ENCODE measurements at regions not wholly inside any gene's neighbourhood (a gene's known extent, or its start where the extent isn't known, plus 50 kb on each side); places are given as distances from the start of the nearest gene placed in this dataset.

DNA sequence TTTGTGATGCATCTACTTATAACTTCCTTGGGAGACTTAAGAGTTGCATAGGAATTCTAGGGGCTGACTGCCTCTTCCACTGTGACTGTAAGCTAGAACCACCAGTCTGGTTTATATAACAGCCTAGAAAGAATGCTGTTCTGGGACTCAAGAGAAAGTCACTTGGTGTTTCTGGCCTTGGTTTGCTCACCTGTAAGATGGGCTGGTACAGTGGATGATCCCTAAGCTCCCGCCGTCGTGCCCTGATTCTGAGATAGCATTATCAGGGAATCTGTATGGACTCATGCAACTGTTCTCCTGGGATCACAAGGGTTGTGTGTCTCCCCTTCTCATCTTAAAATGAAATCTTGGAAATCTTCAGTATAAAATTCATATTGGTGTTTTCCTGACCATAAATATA, 100.6 kb downstream of the LYZL1 start:
- CTCF ChIA-PET = interaction anchor here (1.0 to 2.3 kb wide), 5 partner anchors 10 to 59 kb away, joined by 3 to 8 read pairs (median 5); no protein-coding TSS in a partner anchor
- no peak for DNase-seq (ENCODE audit: extremely low spot score)
- POLR2A ChIA-PET = no interaction called here
- TF ChIP-seq, protein P1, sequence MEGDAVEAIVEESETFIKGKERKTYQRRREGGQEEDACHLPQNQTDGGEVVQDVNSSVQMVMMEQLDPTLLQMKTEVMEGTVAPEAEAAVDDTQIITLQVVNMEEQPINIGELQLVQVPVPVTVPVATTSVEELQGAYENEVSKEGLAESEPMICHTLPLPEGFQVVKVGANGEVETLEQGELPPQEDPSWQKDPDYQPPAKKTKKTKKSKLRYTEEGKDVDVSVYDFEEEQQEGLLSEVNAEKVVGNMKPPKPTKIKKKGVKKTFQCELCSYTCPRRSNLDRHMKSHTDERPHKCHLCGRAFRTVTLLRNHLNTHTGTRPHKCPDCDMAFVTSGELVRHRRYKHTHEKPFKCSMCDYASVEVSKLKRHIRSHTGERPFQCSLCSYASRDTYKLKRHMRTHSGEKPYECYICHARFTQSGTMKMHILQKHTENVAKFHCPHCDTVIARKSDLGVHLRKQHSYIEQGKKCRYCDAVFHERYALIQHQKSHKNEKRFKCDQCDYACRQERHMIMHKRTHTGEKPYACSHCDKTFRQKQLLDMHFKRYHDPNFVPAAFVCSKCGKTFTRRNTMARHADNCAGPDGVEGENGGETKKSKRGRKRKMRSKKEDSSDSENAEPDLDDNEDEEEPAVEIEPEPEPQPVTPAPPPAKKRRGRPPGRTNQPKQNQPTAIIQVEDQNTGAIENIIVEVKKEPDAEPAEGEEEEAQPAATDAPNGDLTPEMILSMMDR (IDR thresholded peaks at IDR 0.05; ENCODE audit: control extremely low read depth, extremely low read depth, low read depth, missing control alignments) = no peak

DNA sequence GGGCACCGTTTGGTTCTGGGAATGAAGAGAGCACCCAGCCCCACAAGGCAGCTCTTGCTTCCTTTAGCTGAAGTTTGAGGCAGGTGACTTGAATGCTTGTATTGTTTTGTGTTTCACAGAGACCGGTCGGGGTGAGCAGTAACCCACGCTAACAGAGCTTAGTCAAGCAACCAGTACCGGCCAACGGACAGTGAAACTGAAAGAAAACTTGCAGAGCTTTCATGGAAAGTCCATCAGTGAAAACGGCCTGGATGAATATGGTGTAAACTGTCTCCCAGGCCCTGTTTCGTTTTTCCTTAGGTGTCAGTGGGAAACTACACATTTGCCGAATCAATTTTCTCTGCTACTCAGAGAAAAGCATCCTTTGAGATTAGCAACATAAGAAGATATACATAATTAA, 101.1 kb downstream of the LYZL1 start:
- no peak for DNase-seq (ENCODE audit: extremely low spot score)

DNA sequence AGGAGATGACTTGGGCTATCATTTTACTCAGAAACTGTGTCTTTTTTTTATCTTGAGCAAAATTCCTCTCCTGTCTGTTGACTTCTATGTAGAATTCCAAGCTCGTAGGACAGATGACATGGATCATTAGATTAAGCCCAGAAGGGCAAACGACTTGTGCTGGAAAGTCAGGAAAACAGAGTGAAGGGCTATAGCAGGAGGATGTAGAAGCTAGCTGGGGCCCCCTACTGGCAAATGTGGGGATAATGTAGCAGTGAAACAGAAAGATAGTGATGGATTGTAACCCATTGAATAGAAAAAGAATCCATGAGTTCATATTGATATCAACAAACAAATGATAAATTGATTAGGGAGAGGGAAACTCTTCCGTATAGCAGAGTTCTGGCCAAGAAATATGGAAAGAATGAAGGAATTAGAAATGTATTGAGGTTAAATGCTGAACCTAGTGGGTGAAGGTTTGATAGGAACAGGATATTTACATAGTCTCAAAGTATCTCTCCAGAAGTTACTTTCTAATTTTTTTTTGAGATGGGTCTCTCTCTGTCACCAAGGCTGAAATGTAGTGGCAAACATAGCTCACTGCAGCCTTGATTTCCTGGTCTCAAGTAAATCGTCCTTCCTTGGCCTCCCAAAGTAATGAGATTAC, 103.6 kb downstream of the LYZL1 start:
- peak; percentile 52 for DNase-seq (ENCODE audit: extremely low spot score)

More for the DNA sequence above, 101.1 kb downstream of the LYZL1 start:
- POLR2A ChIA-PET = no interaction called here
- TF ChIP-seq, protein P1 (IDR thresholded peaks at IDR 0.05; ENCODE audit: control extremely low read depth, extremely low read depth, low read depth, missing control alignments) = no peak
- CTCF ChIA-PET = interaction anchor here (1.0 to 1.8 kb wide), 4 partner anchors 11 to 59 kb away, joined by 3 to 5 read pairs (median 4); no protein-coding TSS in a partner anchor

DNA sequence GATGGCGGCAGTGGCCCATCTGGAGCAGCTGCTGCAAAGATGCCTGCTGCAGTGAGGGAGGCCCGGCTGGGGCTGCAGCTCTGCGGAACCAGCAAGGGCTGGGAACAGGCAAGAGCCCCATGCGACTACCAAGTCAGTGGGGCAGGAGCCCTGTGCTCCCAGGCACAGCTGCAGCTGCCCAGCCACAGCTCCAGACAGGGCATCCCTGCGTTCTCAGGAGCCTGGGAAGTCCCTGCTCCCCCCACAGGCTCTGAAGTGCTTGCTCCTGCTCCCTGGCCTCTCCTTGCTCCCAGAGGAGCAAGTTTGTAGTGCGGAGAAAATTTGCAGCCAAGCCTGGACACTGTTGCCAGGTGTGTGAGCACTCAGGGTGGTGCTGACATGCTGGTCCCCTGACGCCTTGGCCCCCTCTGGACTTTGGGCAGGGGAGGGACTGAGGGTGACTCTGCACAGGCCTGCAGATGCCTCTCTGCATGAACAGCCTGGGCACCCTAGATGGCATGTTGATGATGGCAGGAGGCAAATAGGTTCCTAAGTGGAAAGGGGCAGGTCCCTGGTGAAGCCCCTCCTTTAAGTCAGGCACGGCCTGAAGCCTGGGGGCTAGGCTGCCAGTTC, 105.6 kb downstream of the LYZL1 start:
- ChIA-PET POLR2A (no interaction called here), CTCF (interaction anchor here (0.7 to 4.3 kb wide), 7 partner anchors 9 to 786 kb away, joined by 3 to 35 read pairs (median 3); no protein-coding TSS in a partner anchor)
- TF ChIP-seq, protein P1 (IDR thresholded peaks at IDR 0.05; ENCODE audit: control extremely low read depth, extremely low read depth, low read depth, missing control alignments) = no peak
- DNase-seq (ENCODE audit: extremely low spot score) = no peak

More for the DNA sequence above, 103.6 kb downstream of the LYZL1 start:
- CTCF ChIA-PET = interaction anchor here (0.9 to 4.3 kb wide), 13 partner anchors 8 to 764 kb away, joined by 3 to 35 read pairs (median 4); no protein-coding TSS in a partner anchor
- TF ChIP-seq, protein P1 (IDR thresholded peaks at IDR 0.05; ENCODE audit: control extremely low read depth, extremely low read depth, low read depth, missing control alignments) = peak; percentile 56
- POLR2A ChIA-PET = no interaction called here

DNA sequence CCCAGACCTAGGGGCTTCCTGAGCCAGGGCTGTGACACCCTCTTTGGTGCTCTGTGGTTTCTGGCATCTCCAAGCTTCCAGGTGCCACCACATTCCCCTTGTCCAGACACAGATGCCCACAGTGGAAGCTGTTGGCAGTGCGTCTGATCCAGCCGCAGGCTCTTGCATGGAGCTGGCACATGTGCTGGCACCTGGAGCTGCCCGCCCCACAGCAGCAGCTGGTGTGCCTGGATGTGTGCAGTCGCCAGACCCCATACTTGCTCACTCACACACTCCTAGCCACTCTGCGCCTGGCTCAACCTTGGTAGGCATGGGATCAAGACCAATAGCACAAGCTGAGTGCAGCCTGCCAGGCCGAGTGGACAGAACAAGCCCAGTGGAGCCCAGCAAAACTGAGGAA, 106.5 kb downstream of the LYZL1 start:
- ChIA-PET CTCF (interaction anchor here (1.1 to 4.3 kb wide), 5 partner anchors 8 to 53 kb away, joined by 3 to 35 read pairs (median 16); no protein-coding TSS in a partner anchor), POLR2A (no interaction called here)
- TF ChIP-seq, protein P1 (IDR thresholded peaks at IDR 0.05; ENCODE audit: control extremely low read depth, extremely low read depth, low read depth, missing control alignments) = no peak
- no peak for DNase-seq (ENCODE audit: extremely low spot score)

DNA sequence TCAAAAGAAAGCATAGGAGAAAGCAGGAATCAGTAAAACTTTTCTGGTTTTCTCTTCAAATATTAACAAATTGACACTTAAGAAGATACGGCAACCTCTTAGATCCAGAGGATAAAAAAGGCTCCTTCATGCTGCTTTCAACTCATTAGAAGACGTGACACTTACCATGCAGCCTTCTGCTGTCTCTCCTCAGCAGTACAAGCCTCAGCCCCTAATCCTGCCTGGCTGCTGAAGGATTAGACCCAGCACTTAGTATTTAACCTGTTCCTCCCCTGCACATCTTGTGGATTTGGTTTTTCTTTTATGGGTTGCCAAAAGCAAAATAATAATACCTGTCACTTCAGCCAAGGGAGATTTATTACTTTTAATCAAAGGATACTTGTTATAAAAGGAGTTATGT, 108.4 kb downstream of the LYZL1 start:
- TF ChIP-seq, protein P1 (IDR thresholded peaks at IDR 0.05; ENCODE audit: control extremely low read depth, extremely low read depth, low read depth, missing control alignments) = no peak
- ChIA-PET CTCF (interaction anchor here (0.8 to 0.9 kb wide), 2 partner anchors 11 to 99 kb away, joined by 3 to 7 read pairs; no protein-coding TSS in a partner anchor), POLR2A (no interaction called here)
- DNase-seq (ENCODE audit: extremely low spot score) = no peak

Data from GM10248 (cell line).